PFSK-1 (cell line): ENCODE measurements at regions not wholly inside any gene's neighbourhood (a gene's known extent, or its start where the extent isn't known, plus 50 kb on each side); places are given as distances from the start of the nearest gene placed in this dataset.

Experiments
- FOXP2 ChIP-seq: optimal IDR thresholded peaks from 2 replicates; pipeline ENCODE3; 2011; ENCODE audit warnings: borderline replicate concordance, control low read depth, inconsistent platforms; ENCODE audit not compliant: insufficient read depth; ENCODE audit errors: extremely low read length, extremely low read depth
- POLR2AphosphoS5 ChIP-seq: IDR thresholded peaks from 2 replicates; pipeline ENCODE4 v1.6.1; 2012; ENCODE audit warnings: low read depth, mild to moderate bottlenecking, control low read depth, low read length, moderate library complexity
- SIN3A ChIP-seq: IDR thresholded peaks from 2 replicates; pipeline ENCODE4 v1.6.1; 2012; ENCODE audit warnings: mild to moderate bottlenecking, low read length, moderate library complexity, borderline replicate concordance; ENCODE audit not compliant: insufficient read depth

GRCh38 chr1:168979276-168979675, 127.2 kb upstream of the ATP1B1 start:
- no peak for TF ChIP-seq POLR2AphosphoS5
- TF ChIP-seq FOXP2 = no peak
- TF ChIP-seq SIN3A = no peak
